ENCODE measurements at regions not wholly inside any gene's neighbourhood (a gene's known extent, or its start where the extent isn't known, plus 50 kb on each side); places are given as distances from the start of the nearest gene placed in this dataset.

DNA sequence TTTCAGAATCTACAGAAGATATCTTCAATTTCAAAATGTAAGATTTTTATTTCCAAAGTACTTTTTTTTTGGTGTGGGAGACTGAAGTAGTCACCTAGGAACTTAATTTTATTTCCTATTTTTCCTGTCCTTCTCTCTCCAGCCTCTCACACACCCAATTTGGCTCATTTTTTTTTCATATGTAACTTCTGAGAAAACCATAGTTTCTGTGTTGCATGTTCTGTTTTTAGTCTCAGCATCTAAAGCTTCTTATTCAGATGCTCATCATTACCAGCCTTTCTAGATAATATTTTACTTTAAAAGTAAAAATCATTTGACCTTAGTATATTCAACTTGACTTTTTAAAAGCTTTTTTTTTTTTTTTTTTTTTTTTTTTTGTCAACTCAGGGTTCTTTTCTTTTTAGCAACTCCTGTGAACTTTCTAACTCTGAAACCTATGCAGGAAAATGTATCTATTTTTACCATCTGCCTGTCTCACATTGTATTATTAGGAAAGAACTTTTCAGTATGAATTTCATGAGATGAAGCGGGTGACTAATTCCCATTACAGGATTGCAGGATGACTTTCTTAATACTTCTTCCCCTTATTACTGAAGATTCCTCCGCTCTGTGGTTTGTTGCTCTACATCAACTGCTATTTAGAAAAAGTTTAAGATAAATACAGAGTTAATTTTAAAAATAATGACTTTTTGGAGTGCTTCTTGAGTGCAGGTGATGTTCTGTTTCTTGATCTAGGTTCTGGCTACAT is 73.6 kb upstream of the LSM8 start:
- Histone ChIP-seq H3K36me3 (ENCODE audit: insufficient read depth, insufficient read length, low read length) (no peaks in the 10 kb centered on the region), H3K4me3 (ENCODE audit: insufficient read length, low read depth) (no peak overlapping the region), H3K9ac (ENCODE audit: insufficient read length, low read depth) (no peak overlapping the region), H3K27me3 (ENCODE audit: insufficient read depth, insufficient read length) (no peaks in the 10 kb centered on the region), H3K4me1 (ENCODE audit: insufficient read depth, insufficient read length) (no peaks in the 10 kb centered on the region), H3K9me3 (ENCODE audit: insufficient read depth, low read length) (peaks cover 8% of the 10 kb centered on the region; the same call in 1 of the 2 replicates)
- TF ChIP-seq ZNF274 (IDR thresholded peaks at IDR 0.05; ENCODE audit: low read depth, low read length) (no peak), YY1 (IDR thresholded peaks at IDR 0.05; ENCODE audit: insufficient read depth, insufficient read length) (no peak), SUZ12 (IDR thresholded peaks at IDR 0.05; ENCODE audit: extremely low read depth, insufficient read depth, insufficient read length) (no peak)
- DNase-seq (ENCODE audit: low read depth, low spot score) = no peak

- Histone ChIP-seq H3K27me3 (ENCODE audit: insufficient read depth, insufficient read length) (no peaks in the 10 kb centered on the region), H3K36me3 (ENCODE audit: insufficient read depth, insufficient read length, low read length) (no peaks in the 10 kb centered on the region), H3K9ac (ENCODE audit: insufficient read length, low read depth) (no peak overlapping the region), H3K4me3 (ENCODE audit: insufficient read length, low read depth) (no peak overlapping the region), H3K9me3 (ENCODE audit: insufficient read depth, low read length) (peaks cover 8% of the 10 kb centered on the region; the same call in 1 of the 2 replicates), H3K4me1 (ENCODE audit: insufficient read depth, insufficient read length) (no peaks in the 10 kb centered on the region)
- no peak for DNase-seq (ENCODE audit: low read depth, low spot score)
- TF ChIP-seq SUZ12 (IDR thresholded peaks at IDR 0.05; ENCODE audit: extremely low read depth, insufficient read depth, insufficient read length) = no peak
- TF ChIP-seq YY1 (IDR thresholded peaks at IDR 0.05; ENCODE audit: insufficient read depth, insufficient read length) = no peak
- TF ChIP-seq ZNF274 (IDR thresholded peaks at IDR 0.05; ENCODE audit: low read depth, low read length) = no peak
These were observed 72.6 kb upstream of the LSM8 start for GRCh38 chr7:118111347-118111746.

DNA sequence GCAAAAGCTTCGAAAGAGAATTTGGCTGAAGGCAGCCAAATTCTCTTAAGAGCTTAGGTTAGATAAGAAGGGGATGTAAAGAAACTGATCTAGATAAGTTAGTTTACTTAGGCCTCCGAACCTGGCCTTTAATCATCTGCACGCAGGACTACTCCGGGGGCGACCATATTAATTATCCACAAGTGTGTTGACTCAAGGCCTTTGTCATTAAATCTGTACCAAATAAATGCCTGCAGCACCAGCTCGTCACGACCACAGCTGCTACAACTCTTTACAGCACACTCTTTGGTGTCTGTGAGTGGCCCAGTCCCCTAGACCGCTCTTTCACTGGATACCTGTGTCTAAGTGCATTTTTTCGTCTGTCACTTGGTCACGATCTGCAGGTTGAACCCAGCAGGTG is 69.8 kb upstream of the LSM8 start:
- Histone ChIP-seq H3K9me3 (ENCODE audit: insufficient read depth, low read length) (peaks cover 8% of the 10 kb centered on the region; the same call in 1 of the 2 replicates), H3K4me1 (ENCODE audit: insufficient read depth, insufficient read length) (no peaks in the 10 kb centered on the region), H3K36me3 (ENCODE audit: insufficient read depth, insufficient read length, low read length) (no peaks in the 10 kb centered on the region), H3K9ac (ENCODE audit: insufficient read length, low read depth) (no peak overlapping the region), H3K4me3 (ENCODE audit: insufficient read length, low read depth) (no peak overlapping the region), H3K27me3 (ENCODE audit: insufficient read depth, insufficient read length) (no peaks in the 10 kb centered on the region)
- DNase-seq (ENCODE audit: low read depth, low spot score) = no peak
- TF ChIP-seq YY1 (IDR thresholded peaks at IDR 0.05; ENCODE audit: insufficient read depth, insufficient read length) (no peak), ZNF274 (IDR thresholded peaks at IDR 0.05; ENCODE audit: low read depth, low read length) (no peak), SUZ12 (IDR thresholded peaks at IDR 0.05; ENCODE audit: extremely low read depth, insufficient read depth, insufficient read length) (no peak)

- Histone ChIP-seq H3K9ac (ENCODE audit: insufficient read length, low read depth) (no peak overlapping the region), H3K9me3 (ENCODE audit: insufficient read depth, low read length) (no peaks in the 10 kb centered on the region), H3K36me3 (ENCODE audit: insufficient read depth, insufficient read length, low read length) (no peaks in the 10 kb centered on the region), H3K4me3 (ENCODE audit: insufficient read length, low read depth) (no peak overlapping the region), H3K4me1 (ENCODE audit: insufficient read depth, insufficient read length) (no peaks in the 10 kb centered on the region), H3K27me3 (ENCODE audit: insufficient read depth, insufficient read length) (no peaks in the 10 kb centered on the region)
- TF ChIP-seq ZNF274 (IDR thresholded peaks at IDR 0.05; ENCODE audit: low read depth, low read length) (no peak), YY1 (IDR thresholded peaks at IDR 0.05; ENCODE audit: insufficient read depth, insufficient read length) (no peak), SUZ12 (IDR thresholded peaks at IDR 0.05; ENCODE audit: extremely low read depth, insufficient read depth, insufficient read length) (no peak)
- no peak for DNase-seq (ENCODE audit: low read depth, low spot score)
These were observed 54.7 kb upstream of the LSM8 start for GRCh38 chr7:118129041-118129795.

DNA sequence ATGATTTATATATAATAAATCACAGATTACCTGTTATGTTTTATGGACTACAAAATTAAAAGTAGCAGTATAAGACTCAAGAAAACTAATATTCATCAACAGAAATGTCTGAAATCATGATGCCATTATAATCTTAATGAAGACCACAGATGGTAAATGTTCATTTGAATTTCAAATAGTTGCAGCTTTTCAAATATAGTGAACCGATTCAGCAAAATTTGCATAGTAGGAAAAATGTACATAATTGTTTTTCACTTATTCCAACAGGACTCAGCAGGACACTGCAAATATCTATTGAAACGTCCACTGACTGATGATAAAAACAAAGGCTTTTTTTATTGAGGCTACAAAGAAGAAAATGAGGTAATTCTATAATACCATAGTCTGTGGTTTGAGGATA is 51.2 kb upstream of the LSM8 start:
- no peak for TF ChIP-seq SUZ12 (IDR thresholded peaks at IDR 0.05; ENCODE audit: extremely low read depth, insufficient read depth, insufficient read length)
- TF ChIP-seq YY1 (IDR thresholded peaks at IDR 0.05; ENCODE audit: insufficient read depth, insufficient read length) = no peak
- TF ChIP-seq ZNF274 (IDR thresholded peaks at IDR 0.05; ENCODE audit: low read depth, low read length) = no peak
- H3K36me3 ChIP-seq (ENCODE audit: insufficient read depth, insufficient read length, low read length) = no peaks in the 10 kb centered on the region
- H3K4me1 ChIP-seq (ENCODE audit: insufficient read depth, insufficient read length) = no peaks in the 10 kb centered on the region
- no peak overlapping the region for H3K4me3 ChIP-seq (ENCODE audit: insufficient read length, low read depth)
- no peak overlapping the region for H3K9ac ChIP-seq (ENCODE audit: insufficient read length, low read depth)
- H3K9me3 ChIP-seq (ENCODE audit: insufficient read depth, low read length) = no peaks in the 10 kb centered on the region
- no peak for DNase-seq (ENCODE audit: low read depth, low spot score)
- H3K27me3 ChIP-seq (ENCODE audit: insufficient read depth, insufficient read length) = no peaks in the 10 kb centered on the region
